Calu3 (cell line): ENCODE measurements at regions not wholly inside any gene's neighbourhood (a gene's known extent, or its start where the extent isn't known, plus 50 kb on each side); places are given as distances from the start of the nearest gene placed in this dataset.

ENCODE experiments used
- BruUV-seq: library from RNA; stranded (reverse); fragments of 400-500 nt; replicated peaks from 2 replicates; lab custom pipeline; 2021; lab: Mats Ljungman, UMichigan
- CTCF ChIA-PET: fragments of 300-600 bp; sonication (Branson Sonifier 250); formaldehyde crosslinking; loops from one replicate; lab custom pipeline; 2022; ENCODE audit warnings: antibody characterized with exemption; lab: Charles Lee
- DNase-seq: peaks from one replicate; pipeline ENCODE4 v3.0.0; 2022
- H3K27ac Mint-ChIP-seq: one replicate; pipeline ENCODE4 v1.8.0; 2022; ENCODE audit warnings: mixed read lengths; ENCODE audit not compliant: unreplicated experiment
- H3K27me3 Mint-ChIP-seq: one replicate; pipeline ENCODE4 v1.8.0; 2022; ENCODE audit warnings: mixed read lengths; ENCODE audit not compliant: unreplicated experiment
- H3K36me3 Mint-ChIP-seq: one replicate; pipeline ENCODE4 v1.8.0; 2022; ENCODE audit warnings: mild to moderate bottlenecking, moderate library complexity, mixed read lengths; ENCODE audit not compliant: insufficient read depth, unreplicated experiment
- H3K4me1 Mint-ChIP-seq: one replicate; pipeline ENCODE4 v1.8.0; 2022; ENCODE audit warnings: mild to moderate bottlenecking, low read depth, mixed read lengths; ENCODE audit not compliant: unreplicated experiment
- H3K4me3 Mint-ChIP-seq: one replicate; pipeline ENCODE4 v1.8.0; 2022; ENCODE audit warnings: mild to moderate bottlenecking, low read depth, moderate library complexity, mixed read lengths; ENCODE audit not compliant: unreplicated experiment
- H3K9me3 Mint-ChIP-seq: one replicate; pipeline ENCODE4 v1.8.0; 2022; ENCODE audit warnings: low read depth, mixed read lengths; ENCODE audit not compliant: unreplicated experiment
- CTCF ChIP-seq: fragments of 200-600 bp; IDR thresholded peaks from one replicate; pipeline ENCODE4 v1.8.0; 2022; ENCODE audit warnings: antibody characterized with exemption; ENCODE audit not compliant: unreplicated experiment
- intact Hi-C: fragments of 100-400 bp; cut with micrococcal nuclease; formaldehyde crosslinking; loops from one replicate; pipeline ENCODE4 v1.10.0; 2022; ENCODE audit not compliant: unreplicated experiment

- Mint-ChIP-seq H3K27me3 (no peaks in the 10 kb centered on the region), H3K4me3 (no peak overlapping the region), H3K4me1 (no peaks in the 10 kb centered on the region), H3K27ac (no peak overlapping the region), H3K9me3 (peaks cover 2% of the 10 kb centered on the region), H3K36me3 (no peaks in the 10 kb centered on the region)
- BruUV-seq = no TSS peak
- CTCF ChIA-PET = no interaction called here
- DNase-seq = no peak
- TF ChIP-seq CTCF = no peak
- intact Hi-C loops = no loop called here
These were observed 378.4 kb upstream of the SPHKAP start for GRCh38 chr2:228559774-228560415.

- Mint-ChIP-seq H3K4me1 (no peaks in the 10 kb centered on the region), H3K36me3 (no peaks in the 10 kb centered on the region), H3K4me3 (no peak overlapping the region), H3K27me3 (no peaks in the 10 kb centered on the region), H3K27ac (no peak overlapping the region), H3K9me3 (peaks cover 3% of the 10 kb centered on the region)
- BruUV-seq = no TSS peak
- intact Hi-C loops = no loop called here
- DNase-seq = no peak
- TF ChIP-seq CTCF = no peak
- CTCF ChIA-PET = no interaction called here
These were observed 375.2 kb upstream of the SPHKAP start for GRCh38 chr2:228556717-228557116.

GRCh38 chr2:228549441-228550007 lies 368.0 kb upstream of the SPHKAP start:
- no TSS peak for BruUV-seq
- intact Hi-C loops = no loop called here

GRCh38 chr2:228548230-228548629 lies 366.7 kb upstream of the SPHKAP start:
- H3K4me1 Mint-ChIP-seq = no peaks in the 10 kb centered on the region
- CTCF ChIA-PET = no interaction called here
- H3K4me3 Mint-ChIP-seq = no peak overlapping the region

More at GRCh38 chr2:228549441-228550007, 368.0 kb upstream of the SPHKAP start:
- Mint-ChIP-seq H3K4me3 (no peak overlapping the region), H3K9me3 (peaks cover 5% of the 10 kb centered on the region), H3K36me3 (no peaks in the 10 kb centered on the region), H3K27ac (no peak overlapping the region), H3K27me3 (no peaks in the 10 kb centered on the region), H3K4me1 (no peaks in the 10 kb centered on the region)
- CTCF ChIA-PET = no interaction called here
- no peak for DNase-seq
- TF ChIP-seq CTCF = no peak

More at GRCh38 chr2:228548230-228548629, 366.7 kb upstream of the SPHKAP start:
- Mint-ChIP-seq H3K27ac (no peak overlapping the region), H3K36me3 (no peaks in the 10 kb centered on the region), H3K9me3 (peaks cover 5% of the 10 kb centered on the region), H3K27me3 (no peaks in the 10 kb centered on the region)
- intact Hi-C loops = no loop called here
- DNase-seq = no peak
- no peak for TF ChIP-seq CTCF
- no TSS peak for BruUV-seq
